Skin epidermis (tissue), 12 donors: ENCODE measurements at regions not wholly inside any gene's neighbourhood (a gene's known extent, or its start where the extent isn't known, plus 50 kb on each side); places are given as distances from the start of the nearest gene placed in this dataset.
A peak's percentile ranks its signal among the peaks of the same experiment; 100 is the strongest.

Source experiments
- H3K27ac ChIP-seq, 21 experiments: fragments of 200-600 bp; sonication (generic) in 11 of 21; one replicate each; pipeline ENCODE4 v1.5.0; 2020; ENCODE audit warnings: mild to moderate bottlenecking in 3 of 21, inconsistent platforms in 2 of 21, moderate library complexity in 2 of 21
- H3K4me3 ChIP-seq, 7 experiments: fragments of 200-600 bp; sonication (generic) in 2 of 7; one replicate each; pipeline ENCODE4 v1.5.0; 2020; ENCODE audit warnings: inconsistent platforms in 2 of 7, mild to moderate bottlenecking in 2 of 7, moderate library complexity in 1 of 7

DNA sequence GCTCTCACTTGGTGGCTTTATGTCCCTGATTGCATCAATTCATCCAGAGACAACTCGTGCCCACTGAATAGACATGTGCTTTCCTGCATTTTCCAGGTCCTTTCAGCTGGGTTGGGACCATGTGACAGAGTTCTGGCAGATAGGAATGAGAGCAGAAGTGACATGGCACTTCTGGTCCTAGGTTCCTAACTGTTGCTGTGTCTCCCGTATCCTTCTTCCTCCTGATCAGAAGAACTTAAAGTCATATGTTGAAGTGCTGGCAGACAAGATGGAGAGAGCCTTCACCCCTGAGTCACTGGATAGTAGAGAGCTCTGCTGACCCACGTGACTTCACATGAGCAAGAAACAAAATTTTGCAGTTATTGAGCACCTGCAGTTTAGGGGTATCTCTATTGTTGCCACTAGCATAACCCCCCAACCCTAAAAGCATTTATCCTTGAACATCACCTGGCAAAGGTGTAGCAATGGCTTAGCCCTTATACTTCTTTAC is 80.0 kb downstream of the NREP start:
- no peak overlapping the region for H3K4me3 ChIP-seq
- H3K27ac ChIP-seq, result peak overlapping the region in 10 of 21 experiments; percentile 3 to 72 (median 40)

DNA sequence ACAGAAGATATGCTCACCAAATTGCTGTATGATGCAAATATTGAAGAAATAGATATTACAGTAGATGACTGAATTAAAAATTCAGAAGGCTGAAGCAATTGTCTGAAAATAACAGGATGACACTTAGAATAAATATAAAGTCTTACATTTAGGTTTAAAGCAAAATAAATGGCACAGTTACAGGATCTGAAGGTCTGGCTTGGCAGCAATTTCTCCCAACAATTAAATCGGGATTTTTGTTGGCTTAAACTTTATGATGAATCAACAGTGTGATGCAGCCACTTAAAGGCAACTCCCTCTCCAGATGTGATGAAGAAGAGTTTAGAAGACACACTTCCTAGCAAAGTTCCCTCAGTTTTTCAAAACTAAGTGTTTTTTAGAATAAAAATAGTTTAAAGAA is 80.5 kb downstream of the NREP start:
- H3K4me3 ChIP-seq, result no peak overlapping the region
- peak overlapping the region in 8 of 21 experiments; percentile 3 to 72 (median 38) for H3K27ac ChIP-seq

DNA sequence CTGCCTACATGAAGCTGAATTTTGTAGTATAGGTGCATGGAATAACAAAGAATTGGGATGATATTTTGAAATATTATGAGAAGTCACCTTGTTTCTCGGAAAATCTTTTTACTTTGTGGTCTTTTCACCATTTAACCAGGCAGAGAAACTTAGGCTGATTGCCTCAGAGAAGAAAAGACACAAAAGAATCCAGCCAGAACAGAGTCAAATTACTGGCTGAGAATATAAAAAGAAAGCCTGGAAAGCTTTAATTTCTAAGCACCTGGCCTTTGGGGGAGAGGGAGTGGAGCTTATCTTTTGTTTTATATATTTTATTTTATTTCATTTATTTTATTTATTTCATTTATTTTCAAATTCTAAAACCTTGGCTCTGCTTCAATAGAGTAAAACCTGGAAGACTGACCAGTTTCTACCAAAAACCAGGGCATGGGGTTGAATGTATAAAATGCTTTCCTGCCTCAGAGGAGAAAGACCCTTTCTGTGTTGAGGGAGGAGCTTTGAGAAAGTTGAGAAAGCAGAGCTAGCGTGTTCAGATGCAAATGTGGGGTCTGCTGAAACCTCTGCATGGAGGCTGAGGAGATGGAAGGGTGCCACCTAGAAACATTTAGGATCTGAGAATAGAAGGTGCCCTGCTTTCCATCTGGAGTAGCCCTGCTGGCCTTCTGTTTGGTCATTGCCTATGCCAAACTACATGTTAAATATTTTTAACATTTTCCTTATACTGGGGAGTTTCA is 81.6 kb downstream of the NREP start:
- H3K27ac ChIP-seq, result peak overlapping the region in 1 of 21 experiments; percentile 72
- H3K4me3 ChIP-seq, result no peak overlapping the region

DNA sequence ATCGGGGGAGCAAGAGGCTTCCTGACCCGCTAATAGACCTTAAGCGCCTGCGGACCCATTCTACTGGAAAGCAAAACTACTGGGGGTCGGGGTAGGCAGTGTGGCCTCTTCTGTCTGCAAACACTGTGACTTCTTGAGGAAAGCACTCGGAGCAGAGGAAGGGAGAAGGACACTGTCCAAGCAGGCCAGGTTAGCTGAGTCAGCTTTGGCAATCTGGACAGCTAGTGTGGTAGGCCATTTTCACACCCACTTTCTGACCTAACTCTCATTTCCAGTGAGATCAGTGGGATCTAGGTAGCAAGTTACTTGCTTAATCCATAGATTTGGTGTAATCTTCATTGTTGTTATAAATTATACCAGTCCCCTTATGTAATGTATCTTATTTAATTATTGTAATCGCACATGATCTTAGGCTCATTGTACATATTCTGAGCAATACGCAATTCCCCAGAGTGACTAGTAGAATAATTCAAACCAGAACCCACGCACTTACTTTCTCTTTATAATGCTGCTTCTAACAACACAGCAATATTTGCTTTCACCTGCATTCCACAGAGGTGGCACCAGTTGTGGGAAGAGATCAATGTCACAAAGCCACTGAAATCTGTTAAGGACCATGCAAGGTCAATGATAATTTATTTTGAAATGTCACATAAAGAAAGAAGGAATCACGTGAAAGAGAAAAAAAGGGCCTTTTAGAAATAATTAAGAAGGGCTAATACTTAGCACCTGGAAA is 82.9 kb downstream of the NREP start:
- Histone ChIP-seq H3K27ac (peak overlapping the region in 1 of 21 experiments; percentile 27), H3K4me3 (no peak overlapping the region)

DNA sequence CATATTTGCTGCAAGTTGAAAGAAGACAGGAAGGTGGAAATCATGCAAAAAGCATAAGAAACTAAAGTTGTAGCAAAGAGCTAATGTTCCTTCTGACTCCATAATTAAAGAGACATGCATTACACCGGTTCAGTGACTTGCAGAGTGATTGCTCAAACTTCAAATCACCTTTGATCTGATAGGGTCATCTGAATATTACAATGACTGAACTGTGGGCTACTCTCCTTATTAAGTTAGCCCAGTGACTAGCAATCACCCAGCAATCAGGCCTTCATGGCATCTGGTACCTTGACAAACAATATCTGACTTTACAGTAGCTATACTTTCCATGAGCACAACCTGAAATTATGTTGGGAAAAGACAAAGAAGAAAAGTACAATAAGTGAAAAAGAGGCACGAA is 84.9 kb downstream of the NREP start:
- Histone ChIP-seq H3K4me3 (no peak overlapping the region), H3K27ac (peak overlapping the region in 1 of 21 experiments; percentile 12)

DNA sequence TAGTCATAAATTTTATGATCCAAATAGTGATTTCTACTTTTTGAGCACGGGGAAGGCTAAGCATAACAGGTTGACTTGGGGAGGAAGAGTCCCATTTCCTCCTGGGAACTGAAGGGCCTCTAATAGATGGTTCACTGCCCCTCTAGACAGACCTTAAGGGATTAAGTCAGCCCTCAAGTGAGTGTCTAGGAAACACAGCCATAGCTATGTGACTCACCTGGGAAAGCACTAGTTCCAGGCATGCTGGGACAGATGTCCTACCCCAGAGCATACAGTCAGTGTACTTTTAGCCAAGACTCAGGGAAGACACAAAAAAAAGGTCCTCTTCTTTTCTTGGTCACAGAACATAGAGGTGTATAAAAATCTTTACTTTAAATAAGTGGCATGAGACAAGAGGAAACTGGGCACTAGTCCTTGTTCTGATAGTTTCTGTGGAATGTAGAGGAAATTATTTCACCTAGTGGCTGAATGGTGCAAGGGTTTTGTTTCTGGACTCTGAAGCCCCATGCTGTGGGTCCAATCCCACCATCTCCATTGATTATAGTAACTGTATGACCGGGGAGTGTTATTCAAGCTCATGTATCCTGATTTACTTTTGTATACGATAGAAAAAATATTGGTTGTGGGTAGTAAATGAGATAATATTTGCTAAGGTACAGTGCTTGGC is 86.0 kb downstream of the NREP start:
- H3K4me3 ChIP-seq, result no peak overlapping the region
- peak overlapping the region in 7 of 21 experiments; percentile 2 to 57 (median 17) for H3K27ac ChIP-seq

DNA sequence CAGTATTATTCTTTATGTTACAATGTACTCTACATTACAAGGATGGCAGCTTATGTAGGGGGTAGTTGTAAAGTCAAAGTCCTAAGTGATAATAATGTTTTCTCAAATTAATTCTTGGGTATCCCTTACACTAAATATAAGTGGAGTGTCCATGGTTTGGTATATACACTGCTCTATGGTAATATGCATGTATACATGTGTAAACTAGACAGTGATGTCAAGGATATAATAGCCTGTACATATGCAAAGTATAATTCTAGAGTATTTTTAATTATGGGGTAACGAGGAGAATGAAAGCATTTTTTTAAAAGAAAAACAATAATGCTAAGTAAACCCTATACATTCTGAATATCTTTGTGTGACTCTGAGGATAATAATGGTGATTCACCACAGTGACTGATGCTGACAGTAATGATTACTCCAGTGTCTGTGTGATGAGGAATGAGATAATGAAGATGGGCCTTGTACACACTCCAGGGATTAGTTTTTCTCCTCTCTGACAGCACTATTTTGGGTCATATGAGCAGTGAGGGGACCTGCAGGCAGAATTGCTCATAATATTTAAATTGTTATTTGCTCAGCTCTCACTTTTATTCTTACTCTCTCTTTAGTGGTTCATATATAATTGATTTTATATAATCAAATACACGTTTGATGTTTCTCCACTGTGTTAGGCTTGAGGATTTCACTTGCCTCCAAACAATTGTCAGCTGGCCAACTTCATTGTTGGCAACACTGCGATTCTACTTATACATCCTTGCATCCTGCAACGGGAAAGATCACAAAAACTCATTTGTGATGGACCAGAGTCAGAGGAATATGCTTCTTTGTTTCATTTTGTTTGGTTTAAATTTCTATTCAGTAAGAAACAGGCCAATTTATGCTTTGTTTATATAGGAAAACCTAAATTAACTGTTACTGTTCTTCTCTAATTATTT is 88.2 kb downstream of the NREP start:
- Histone ChIP-seq H3K4me3 (no peak overlapping the region), H3K27ac (no peak overlapping the region)

DNA sequence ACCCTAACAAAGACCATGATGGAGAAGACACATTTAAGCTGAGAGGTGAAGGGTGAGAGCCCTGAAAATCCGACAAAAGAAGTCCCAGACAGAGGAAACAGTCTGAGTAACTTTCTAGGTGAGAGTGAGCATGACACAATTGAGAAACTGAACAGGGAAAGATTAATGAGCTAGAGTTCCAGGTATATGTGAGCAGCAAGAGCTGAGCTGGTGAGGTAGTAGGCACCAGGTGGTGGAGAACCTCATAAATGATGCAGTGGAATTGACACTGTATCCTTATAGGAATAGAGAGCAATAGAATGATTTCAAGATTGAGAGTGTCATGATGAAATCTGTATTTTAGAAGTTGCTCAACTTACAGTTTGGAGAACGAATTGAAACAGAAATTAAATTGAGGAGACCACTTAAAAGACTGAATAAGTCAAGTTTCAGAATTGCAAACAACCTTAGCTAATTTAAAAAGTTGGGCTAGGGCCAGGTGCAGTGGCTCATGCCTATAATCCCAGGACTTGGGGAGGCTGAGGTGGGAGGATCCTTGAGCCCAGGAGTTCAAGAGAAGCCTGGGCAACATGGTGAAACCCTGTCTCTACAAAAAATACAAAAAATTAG is 89.8 kb downstream of the NREP start:
- Histone ChIP-seq H3K4me3 (no peak overlapping the region), H3K27ac (no peak overlapping the region)

DNA sequence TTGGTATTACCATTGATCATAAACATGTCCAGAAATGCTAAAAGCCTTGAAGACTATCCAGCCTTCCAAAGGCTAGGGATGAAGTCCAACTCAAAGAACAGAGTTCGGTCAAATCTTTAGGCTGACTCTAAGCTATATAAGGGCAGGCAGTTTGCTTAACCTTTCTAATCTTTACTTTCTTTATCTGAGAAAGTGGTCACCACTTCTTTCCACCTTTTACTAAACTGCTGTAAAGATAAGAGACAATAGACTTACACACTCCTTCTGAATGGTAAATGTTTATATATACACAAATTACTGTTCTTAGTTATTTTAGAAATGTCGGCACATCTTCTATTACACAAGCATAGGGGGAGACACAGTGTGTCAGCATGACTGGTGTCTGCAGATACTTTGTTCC is 100.4 kb downstream of the NREP start:
- Histone ChIP-seq H3K4me3 (no peak overlapping the region), H3K27ac (no peak overlapping the region)

DNA sequence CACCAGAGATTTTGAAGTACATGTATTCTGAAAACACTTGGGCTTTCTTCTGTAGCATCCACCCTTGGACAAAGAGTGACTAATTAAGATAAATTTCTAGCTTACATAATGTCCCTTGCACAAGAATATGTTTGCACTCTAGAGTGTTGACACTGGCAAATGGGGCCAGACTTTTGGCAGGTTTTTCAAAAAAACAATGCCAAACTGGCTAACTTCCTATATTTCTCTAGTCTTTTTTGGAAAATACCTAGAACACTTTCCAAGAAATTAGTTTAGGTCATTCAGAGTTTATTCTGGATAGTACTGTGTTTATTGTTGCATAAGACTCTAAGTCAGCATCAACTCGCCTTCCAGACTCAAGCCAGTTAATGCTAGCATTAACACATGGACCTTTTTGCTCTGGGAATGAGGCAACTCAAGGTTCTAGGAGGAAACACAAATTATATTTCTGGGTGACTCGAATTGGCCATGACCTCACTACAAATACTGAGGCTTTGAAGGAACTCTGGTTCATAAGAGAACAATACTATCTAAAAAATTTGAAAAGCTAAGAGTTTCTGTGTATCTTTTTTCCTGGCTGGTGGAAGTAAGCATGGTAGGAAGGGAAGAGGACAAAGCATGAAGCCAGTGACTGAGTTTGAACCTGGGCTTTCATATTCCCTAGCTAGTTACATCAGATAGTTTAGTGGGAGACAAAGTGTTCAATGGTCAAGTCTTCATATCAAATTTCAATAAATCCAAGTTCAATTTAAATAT is 101.6 kb downstream of the NREP start:
- no peak overlapping the region for H3K4me3 ChIP-seq
- H3K27ac ChIP-seq, result no peak overlapping the region

DNA sequence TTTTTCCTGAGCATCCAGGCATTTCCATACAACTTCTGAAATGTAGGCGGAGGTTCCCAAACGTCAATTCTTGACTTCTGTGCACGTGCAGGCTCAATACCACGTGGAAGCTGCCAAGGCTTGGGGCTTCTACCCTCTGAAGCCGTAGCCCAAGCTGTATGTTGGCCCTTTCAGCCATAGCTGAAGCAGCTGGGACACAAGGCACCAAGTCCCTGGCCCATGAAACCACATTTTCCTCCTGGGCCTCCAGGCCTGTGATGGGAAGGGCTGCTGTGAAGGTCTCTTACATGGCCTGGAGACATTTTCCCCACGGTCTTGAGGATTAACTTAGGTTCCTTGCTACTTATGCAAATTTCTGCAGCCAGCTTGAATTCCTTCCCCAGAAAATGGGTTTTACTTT is 103.6 kb downstream of the NREP start:
- H3K27ac ChIP-seq, result no peak overlapping the region
- no peak overlapping the region for H3K4me3 ChIP-seq

DNA sequence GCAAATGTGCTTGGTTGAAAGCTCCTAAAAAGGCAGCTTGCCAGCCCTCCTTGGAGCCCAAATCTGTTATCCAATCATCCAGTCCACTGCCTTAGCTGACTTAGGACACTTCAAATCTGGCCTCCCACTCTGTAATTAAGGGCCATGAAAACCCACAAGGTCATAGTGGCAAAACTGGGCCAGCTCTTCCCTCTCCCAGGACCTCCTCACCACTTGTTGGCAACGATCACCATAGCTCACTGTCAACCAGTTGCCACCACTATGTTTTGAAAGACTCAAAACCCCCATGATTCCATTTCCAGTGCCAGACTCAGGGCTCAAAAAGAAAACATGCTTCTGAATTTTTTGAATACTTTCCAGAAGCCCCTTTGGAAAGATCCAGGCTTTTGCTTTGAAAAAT is 107.5 kb downstream of the NREP start:
- H3K27ac ChIP-seq, result no peak overlapping the region
- H3K4me3 ChIP-seq, result no peak overlapping the region

DNA sequence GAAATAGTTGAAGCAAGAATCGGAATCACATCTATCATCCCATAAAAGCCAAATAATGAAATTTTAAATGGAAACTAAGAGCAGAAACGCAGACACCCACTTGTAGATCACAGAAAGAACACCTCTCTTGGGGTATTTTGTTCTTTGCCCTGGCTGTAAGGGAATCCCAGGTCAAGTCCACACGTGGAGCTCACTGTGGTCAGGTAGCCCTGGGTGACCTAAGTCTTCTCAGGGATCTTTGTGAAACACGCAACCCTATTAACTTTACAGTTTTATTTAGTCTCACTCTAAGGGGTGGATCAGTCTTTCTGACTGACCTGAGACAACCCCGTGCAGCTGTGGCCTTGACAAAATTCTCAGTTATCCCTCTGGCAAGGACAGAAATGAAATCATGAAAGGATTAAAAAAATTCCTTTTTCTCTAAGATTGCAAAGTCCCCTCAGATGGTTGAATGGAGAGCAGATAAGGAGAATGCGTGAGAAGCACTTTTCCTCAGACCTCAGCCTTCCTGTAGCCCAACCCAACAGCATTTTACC is 111.6 kb downstream of the NREP start:
- H3K4me3 ChIP-seq, result no peak overlapping the region
- H3K27ac ChIP-seq, result no peak overlapping the region

DNA sequence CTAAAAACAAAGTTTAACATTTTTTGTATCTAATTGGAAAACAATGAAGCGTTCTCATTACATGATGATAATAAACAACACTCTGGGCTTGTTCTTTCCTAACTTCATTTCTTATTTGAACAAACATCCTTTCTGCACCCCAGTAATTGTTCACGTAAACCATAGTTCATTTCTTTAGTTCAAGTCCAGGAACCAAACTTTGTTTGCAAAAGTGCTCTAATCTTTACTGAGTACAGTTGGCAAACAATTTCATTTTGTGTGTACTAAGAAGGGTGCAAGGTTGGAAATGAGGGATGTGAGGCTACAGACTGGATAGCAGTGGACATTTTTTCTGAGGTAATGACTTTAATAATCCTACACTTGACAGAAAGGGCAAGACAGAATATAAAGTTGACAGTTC is 113.5 kb downstream of the NREP start:
- no peak overlapping the region for H3K27ac ChIP-seq
- no peak overlapping the region for H3K4me3 ChIP-seq

DNA sequence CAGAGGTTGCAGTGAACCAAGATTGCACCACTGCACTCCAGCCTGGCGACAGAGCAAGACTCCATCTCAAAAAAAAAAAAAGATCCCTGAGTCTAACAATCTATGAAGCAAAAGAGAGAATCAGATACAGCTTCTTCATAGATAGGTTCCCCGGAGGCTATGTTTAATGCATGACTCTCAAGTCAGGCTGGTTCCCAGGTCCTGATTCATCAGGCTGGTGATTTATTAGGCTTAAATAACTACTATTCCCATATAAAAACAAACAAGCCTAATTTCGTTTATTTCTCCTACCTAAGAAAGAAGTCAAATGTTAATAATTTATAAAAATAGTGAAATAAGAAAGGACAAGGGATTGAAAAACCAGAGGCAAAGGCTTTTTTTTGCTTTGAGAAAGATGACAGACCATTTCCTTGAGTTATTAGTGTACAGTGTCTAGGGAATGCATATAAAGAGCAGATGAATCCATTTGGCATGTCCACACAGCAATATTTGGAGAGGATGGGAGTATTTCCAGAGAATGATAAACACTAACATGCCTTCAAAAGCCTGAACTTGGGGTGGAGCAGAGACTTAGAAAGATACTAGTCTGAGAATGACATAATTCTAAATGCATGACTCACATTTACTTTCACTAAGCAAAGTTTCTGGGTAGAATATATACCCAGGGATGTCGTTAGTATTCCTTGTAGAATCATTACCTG is 115.3 kb downstream of the NREP start:
- Histone ChIP-seq H3K4me3 (no peak overlapping the region), H3K27ac (no peak overlapping the region)

DNA sequence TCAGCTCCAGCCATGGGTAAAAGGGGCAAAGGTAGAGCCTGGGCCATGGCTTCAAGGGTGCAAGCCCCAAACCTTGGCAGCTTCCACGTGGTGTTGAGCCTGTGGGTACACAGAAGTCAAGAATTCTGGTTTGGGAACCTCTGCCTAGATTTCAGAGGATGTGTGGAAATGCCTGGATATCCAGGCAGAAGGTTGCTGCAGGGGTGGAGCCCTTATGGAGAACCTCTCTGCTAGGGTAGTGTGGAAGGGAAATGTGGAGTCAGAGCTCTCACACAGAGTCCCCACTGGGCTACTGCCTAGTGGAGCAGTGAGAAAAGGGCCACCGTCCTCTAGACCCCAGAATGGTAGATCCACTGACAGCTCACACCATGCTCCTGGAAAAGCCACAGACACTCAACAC is 117.1 kb downstream of the NREP start:
- no peak overlapping the region for H3K4me3 ChIP-seq
- no peak overlapping the region for H3K27ac ChIP-seq

DNA sequence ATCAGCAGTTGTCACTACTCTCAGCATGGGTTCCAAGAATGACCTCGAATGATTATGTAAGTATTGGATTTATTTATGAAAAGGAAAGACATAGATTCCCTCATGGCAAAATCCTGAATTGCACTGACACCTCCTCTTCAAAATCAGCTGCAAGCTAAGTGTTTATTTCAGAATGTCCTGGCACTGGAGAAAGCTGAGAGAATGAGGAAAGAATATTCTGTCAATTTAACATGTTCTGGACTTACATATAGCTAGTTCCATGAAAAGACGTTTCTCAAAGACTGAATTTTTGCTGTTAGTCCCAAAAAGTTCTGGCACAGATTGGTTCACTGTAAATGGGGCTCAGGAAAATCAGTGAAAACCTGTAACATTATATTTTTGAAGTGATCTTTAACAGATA is 120.3 kb downstream of the NREP start:
- Histone ChIP-seq H3K27ac (no peak overlapping the region), H3K4me3 (no peak overlapping the region)
